ENCODE measurements at regions not wholly inside any gene's neighbourhood (a gene's known extent, or its start where the extent isn't known, plus 50 kb on each side); places are given as distances from the start of the nearest gene placed in this dataset.

GRCh38 chr12:78787576-78787975 is 77.0 kb upstream of the SYT1 start:
- TF ChIP-seq CTCF (IDR thresholded peaks at IDR 0.05; ENCODE audit: poor library complexity), result no peak
- TF ChIP-seq EZH2 (IDR thresholded peaks at IDR 0.05; ENCODE audit: borderline replicate concordance), result no peak
- TF ChIP-seq EZH2phosphoT487 (IDR thresholded peaks at IDR 0.05; ENCODE audit: low read depth, severe bottlenecking, unreplicated experiment), result no peak

Data from hepatocyte (in vitro differentiated cells).